GM18502 (cell line): ENCODE measurements at regions not wholly inside any gene's neighbourhood (a gene's known extent, or its start where the extent isn't known, plus 50 kb on each side); places are given as distances from the start of the nearest gene placed in this dataset.
A peak's percentile ranks its signal among the peaks of the same experiment; 100 is the strongest.

Experiments used
- ATAC-seq: cut with Tn5 transposase; IDR thresholded peaks from one replicate; pipeline ENCODE4 v1.9.1; 2021; ENCODE audit warnings: mild to moderate bottlenecking; ENCODE audit not compliant: unreplicated experiment, poor library complexity

GRCh38 chr9:106383072-106383471, 479.9 kb upstream of the ZNF462 start:
- ATAC-seq = no peak

DNA sequence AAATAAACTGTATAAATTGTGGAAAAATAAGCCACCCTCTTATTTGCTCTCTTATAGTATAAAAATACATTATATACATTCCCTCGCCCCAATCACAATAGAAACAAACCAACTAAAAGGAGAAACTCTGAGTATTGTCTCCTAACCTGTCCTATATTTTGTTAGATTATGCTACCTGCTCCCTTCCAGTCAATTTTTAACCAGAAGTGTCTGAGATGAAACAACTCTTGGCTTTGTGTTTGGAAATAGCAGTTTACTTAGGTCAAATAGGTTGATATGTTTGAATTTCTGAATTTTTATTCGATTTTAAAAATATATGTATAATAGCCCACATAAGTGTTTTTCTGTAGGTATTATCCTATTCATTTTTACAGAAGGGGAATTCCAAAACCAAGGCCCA, 475.0 kb upstream of the ZNF462 start:
- ATAC-seq = no peak

GRCh38 chr9:106393226-106393625, 469.7 kb upstream of the ZNF462 start:
- no peak for ATAC-seq

- no peak for ATAC-seq
Observed at GRCh38 chr9:106400170-106400569, 462.8 kb upstream of the ZNF462 start.

- ATAC-seq = no peak
Observed at GRCh38 chr9:106400950-106401349, 462.0 kb upstream of the ZNF462 start.

- ATAC-seq = no peak
Observed at GRCh38 chr9:106403081-106403480, 459.9 kb upstream of the ZNF462 start.

DNA sequence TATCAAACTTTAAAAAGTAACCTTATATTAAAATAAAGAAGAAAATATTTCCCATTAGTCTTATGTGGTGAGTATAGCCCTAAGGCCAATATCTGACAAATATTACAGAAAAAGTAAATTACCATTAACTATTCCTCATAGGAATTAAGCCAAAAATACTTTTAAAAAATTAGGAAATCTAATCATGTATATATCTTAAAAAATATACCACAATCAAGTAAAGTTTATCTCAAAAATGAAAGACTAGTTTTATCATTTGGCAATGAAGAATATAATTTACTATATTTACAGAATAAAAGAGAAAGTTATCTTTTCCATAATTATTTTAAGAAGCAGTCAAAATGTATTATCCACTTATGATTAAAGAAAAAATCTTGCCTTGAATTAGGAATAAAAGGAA, 458.8 kb upstream of the ZNF462 start:
- no peak for ATAC-seq

DNA sequence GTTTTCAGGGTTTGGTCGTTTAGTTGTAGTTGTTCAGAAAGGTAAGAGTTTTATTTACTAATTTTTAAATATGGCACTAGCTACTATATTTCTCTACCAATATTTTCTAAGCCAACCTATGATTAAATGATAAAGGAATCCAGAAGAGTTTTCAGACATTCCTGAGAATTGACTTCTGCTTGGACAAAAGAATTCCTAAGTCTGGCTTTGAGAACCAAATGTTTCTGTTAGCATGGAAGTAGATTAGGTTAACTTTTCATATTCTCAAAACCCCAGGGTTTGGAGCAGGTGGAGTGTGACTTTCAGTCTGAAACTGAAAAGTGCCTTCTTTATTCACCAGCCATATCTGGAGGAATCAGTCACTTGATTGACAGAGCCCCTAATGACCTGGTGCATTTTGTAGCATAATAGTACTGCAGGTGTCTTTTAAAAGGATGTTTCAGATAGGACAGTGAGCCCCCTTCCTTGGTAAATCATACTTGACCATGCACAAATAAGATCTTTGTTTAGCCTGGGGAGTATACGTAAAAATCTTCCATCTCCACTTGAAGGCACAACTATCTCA, 457.0 kb upstream of the ZNF462 start:
- no peak for ATAC-seq

- no peak for ATAC-seq
Observed at GRCh38 chr9:106414042-106414441, 448.9 kb upstream of the ZNF462 start.

GRCh38 chr9:106417685-106418084, 445.3 kb upstream of the ZNF462 start:
- peak; percentile 24 for ATAC-seq

DNA sequence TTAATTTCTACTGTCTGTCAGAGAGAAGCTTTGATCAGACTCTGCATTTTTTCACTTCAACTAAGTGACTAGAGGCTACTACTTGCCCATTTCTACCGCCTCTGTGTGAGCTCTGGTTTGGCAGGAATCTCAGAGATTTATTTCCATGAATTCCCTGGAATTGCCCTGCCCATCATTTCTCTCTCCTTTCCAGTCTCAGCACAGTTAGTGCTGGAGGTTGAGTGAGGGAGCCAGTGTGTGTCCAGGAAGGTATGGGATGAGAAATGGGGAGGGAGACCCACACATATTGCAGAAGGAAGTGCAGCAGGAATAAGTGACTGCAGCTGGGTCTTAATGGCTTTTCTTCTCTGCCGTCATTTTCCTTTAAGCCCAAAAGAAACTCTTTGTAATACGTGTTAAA, 443.1 kb upstream of the ZNF462 start:
- ATAC-seq = no peak

DNA sequence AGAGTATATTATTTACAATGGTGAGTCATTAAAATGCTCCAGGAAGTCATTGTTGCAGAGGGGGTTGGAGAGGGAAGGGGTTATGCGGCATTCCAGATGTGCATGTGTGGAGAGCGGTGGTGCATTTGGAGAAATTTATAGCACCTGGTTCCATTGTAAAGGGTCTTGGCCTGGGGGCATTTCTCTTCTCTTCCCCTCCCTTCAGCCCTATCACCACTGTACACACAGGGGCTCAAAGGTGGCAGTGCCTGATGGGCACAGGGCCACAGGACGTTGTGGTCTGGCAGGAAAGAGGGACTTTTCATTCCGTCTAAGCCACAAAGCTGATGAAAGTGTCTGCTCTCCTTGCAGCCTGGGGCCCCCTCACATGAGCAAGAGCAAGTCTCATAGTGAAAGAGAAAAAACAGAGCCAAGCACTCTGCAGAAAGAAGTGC, 442.4 kb upstream of the ZNF462 start:
- peak; percentile 77 for ATAC-seq

DNA sequence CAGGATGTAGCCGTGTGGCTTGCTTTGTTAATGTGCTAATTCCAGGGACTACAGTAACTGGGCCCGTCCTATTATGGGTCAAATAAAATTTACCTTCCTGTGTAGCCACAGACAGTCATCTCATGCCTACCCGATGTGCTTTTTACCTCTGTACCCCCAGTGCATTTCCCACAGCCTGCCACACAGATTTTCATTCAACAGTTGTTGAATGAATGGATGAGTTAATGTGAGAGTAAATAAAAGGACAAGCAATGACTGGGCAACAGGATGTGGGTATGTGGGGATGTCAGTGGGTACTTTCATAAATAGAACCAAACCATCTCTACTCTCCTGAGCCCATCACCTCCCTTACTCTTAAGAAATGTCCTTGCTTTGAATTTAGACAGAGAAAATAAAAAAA, 441.2 kb upstream of the ZNF462 start:
- ATAC-seq = peak; percentile 66

DNA sequence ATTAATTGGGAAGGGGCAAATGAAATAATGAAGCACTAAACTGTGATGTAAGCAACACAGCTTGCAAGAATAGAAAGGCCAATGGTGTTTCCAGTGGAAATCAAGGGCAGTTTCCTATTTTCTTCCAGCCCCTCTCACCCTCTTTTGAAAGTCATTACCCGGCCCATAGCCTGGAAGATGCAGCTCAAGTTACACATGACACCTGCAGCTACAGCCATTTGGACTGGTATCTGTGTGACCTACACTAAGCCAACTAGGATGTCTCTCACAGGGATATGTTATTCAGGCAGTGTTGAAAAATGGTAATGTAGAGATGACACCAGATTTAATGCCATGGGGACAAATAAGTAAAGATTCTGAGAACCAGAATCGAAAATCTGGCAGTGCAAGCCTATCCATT, 439.4 kb upstream of the ZNF462 start:
- no peak for ATAC-seq

DNA sequence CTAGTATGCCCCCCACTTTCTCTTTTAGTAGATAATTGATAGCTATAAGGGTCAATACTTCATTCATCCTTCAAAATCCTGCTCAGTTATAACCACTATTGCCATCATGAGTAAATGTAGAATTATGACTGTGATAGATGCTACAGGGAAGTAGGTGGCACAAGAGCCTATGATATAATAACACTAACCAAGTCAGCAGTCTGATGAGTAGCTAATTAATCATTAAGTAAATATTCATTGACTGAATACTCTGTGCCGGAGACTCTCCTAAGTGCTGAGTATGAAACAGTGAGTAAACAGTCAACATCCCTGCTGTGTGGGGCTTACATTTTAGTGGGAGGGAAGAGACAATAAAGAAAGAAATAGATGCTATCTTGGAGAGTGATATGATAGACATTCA, 430.3 kb upstream of the ZNF462 start:
- ATAC-seq = no peak

DNA sequence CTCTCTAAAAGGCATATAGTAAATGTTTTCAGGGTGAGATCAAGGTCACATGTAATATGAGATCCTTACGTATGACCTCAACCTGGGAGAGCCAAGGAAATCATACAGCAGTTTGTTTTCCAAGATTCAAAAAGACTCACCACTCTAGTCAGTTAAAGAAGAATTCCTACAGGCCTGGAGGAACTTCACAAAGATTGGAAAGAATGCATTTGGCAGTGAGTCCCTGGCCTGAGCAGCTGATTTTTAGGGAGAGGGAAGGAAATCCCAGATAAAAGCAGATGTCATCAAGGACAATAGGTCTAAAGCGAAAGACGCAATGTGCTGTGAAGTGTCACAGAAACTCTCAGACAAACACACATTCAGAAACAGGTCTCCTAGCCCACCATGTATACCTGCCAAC, 424.0 kb upstream of the ZNF462 start:
- no peak for ATAC-seq

GRCh38 chr9:106441283-106441682, 421.7 kb upstream of the ZNF462 start:
- no peak for ATAC-seq

- no peak for ATAC-seq
Observed at GRCh38 chr9:106443520-106443919, 419.4 kb upstream of the ZNF462 start.

GRCh38 chr9:106445107-106445506, 417.9 kb upstream of the ZNF462 start:
- ATAC-seq = no peak

DNA sequence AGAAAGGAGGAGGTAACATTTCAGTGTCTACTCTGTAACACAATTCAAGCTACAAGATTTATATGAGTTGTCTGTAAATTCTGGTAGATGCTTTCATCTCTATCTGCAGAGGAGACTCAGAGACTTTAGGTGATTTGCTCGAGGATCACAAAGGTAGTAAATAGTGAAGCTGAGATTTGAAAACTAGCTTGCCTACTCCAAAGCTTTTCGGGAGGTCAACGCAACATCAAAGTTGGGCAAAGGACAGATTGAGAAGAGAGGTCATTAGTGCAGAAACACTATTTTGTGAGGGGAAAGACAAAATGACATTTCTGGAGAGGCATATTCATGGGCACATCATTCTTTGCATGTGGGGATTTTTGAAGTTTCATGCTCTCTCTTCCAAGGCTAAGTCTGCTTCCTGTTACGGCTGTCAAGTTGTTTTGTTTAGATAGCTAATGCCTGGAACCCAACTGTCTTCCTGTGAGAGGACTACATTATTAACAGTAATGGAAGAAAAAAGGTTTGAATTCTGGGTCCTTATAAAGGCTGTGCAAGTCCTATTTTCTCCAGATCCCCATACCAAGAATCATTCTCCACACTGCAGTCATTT, 413.5 kb upstream of the ZNF462 start:
- ATAC-seq = no peak

DNA sequence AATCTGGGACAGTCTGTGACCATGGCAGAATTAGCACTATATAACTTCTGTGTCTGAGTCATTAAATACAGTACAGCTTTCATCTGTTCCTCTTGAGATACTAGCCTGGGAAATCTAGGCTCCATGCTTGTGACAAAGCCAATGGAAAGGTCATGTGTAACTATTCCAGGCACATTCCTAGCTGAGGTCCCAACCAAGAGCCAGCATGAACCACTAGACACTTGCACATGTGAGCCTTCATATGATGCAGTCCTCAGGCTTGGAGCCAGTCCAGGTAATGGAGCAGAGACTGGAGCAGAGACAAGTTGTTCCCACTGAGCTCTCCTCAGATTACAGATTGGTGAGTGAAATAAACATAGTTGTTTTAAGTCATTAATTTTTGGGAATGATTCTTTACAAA, 412.4 kb upstream of the ZNF462 start:
- ATAC-seq = no peak

DNA sequence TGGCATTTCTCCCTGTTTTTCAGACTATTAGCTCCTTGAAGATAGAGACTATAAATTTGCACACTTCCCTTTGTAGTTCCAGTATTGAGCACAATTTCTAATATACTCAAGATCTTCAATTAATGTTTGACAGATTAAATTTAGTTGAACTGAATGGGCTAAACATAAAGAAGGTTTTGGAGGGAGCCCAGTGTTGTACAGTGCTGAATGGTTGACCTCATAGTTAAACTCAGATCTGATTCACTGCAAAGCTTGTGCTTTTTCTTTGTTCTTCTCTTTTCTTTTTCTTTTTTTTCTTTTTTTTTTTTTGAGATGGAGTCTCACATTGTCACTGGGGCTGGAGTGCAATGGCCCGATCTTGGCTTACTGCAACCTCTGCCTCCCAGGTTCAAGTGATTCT, 411.7 kb upstream of the ZNF462 start:
- no peak for ATAC-seq

DNA sequence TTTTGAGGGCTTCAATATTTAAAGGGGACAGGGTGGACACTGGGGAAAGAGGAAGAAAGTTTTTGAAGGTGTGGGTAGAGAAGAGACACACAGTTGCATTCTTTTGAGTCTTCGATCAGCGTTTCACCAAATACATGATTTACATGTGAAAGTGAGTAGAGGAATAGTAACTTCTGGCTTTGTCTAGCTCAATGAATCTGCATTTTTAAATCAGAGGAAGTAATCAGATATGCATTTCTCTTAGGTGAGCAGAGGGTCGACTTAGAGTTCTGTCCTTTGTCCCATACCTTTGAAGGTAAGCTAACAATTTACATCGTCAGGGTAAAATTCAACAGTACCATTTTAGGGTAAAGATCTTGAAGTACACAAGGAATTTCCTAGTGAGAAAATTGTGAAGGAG, 406.4 kb upstream of the ZNF462 start:
- no peak for ATAC-seq
